Progenitor cell of endocrine pancreas (in vitro differentiated cells): ENCODE measurements at regions not wholly inside any gene's neighbourhood (a gene's known extent, or its start where the extent isn't known, plus 50 kb on each side); places are given as distances from the start of the nearest gene placed in this dataset.

Experiments
- DNase-seq: peaks from one replicate; pipeline ENCODE4 v3.0.0; 2021; ENCODE audit warnings: low spot score; ENCODE audit not compliant: unreplicated experiment
- H3K27ac Mint-ChIP-seq: 2 replicates; pipeline ENCODE4 v1.8.0; 2021; ENCODE audit warnings: mild to moderate bottlenecking, moderate library complexity, mixed read lengths
- H3K27me3 Mint-ChIP-seq: 2 replicates; pipeline ENCODE4 v1.8.0; 2021; ENCODE audit warnings: mixed read lengths
- H3K36me3 Mint-ChIP-seq: 2 replicates; pipeline ENCODE4 v1.8.0; 2022; ENCODE audit warnings: mixed read lengths; ENCODE audit not compliant: insufficient read depth
- H3K4me1 Mint-ChIP-seq: 2 replicates; pipeline ENCODE4 v1.8.0; 2021; ENCODE audit warnings: low read depth, mixed read lengths
- H3K4me3 Mint-ChIP-seq: 2 replicates; pipeline ENCODE4 v1.8.0; 2021; ENCODE audit warnings: low read depth, mild to moderate bottlenecking, moderate library complexity, mixed read lengths
- H3K9me3 Mint-ChIP-seq: 2 replicates; pipeline ENCODE4 v1.8.0; 2021; ENCODE audit warnings: low read depth, mixed read lengths
- TF ChIP-seq, protein P1 (sequence below): fragments of 200-600 bp; sonication (generic); IDR thresholded peaks from one replicate; pipeline ENCODE4 v1.5.0; 2021; ENCODE audit warnings: antibody characterized with exemption, mild to moderate bottlenecking; ENCODE audit not compliant: unreplicated experiment

DNA sequence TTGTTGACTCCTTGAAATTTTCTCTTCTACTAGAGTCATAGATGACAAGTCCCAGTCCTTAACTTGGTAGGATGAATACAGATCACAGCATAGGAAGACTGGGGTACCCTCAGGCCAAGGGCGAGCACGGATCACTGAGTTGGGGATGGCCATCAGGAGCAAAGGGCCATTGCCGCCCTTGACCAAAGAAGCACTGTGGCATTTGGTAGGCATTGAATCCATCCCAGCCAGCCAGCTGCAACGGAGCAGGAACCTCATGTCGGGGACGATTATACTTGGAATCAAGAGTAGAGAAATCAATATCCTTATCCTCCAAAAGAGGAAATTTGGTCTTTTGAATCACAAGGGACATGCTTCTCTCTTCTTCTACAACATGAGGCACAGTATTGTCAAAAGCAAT, 50.1 kb upstream of the ZNF573 start:
- H3K27me3 Mint-ChIP-seq: no peaks in the 10 kb centered on the region
- no peaks in the 10 kb centered on the region for H3K4me1 Mint-ChIP-seq
- peaks cover 35% of the 10 kb centered on the region for H3K36me3 Mint-ChIP-seq
- peaks cover 54% of the 10 kb centered on the region for H3K9me3 Mint-ChIP-seq
- TF ChIP-seq, protein P1, sequence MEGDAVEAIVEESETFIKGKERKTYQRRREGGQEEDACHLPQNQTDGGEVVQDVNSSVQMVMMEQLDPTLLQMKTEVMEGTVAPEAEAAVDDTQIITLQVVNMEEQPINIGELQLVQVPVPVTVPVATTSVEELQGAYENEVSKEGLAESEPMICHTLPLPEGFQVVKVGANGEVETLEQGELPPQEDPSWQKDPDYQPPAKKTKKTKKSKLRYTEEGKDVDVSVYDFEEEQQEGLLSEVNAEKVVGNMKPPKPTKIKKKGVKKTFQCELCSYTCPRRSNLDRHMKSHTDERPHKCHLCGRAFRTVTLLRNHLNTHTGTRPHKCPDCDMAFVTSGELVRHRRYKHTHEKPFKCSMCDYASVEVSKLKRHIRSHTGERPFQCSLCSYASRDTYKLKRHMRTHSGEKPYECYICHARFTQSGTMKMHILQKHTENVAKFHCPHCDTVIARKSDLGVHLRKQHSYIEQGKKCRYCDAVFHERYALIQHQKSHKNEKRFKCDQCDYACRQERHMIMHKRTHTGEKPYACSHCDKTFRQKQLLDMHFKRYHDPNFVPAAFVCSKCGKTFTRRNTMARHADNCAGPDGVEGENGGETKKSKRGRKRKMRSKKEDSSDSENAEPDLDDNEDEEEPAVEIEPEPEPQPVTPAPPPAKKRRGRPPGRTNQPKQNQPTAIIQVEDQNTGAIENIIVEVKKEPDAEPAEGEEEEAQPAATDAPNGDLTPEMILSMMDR: no peak
- no peak overlapping the region for H3K27ac Mint-ChIP-seq
- H3K4me3 Mint-ChIP-seq: no peak overlapping the region
- no peak for DNase-seq
